CD4-positive, alpha-beta T cell (primary cell): ENCODE measurements at regions not wholly inside any gene's neighbourhood (a gene's known extent, or its start where the extent isn't known, plus 50 kb on each side); places are given as distances from the start of the nearest gene placed in this dataset.

Source experiments
- ATAC-seq: fragments of 200-7000 bp; cut with Tn5 transposase; one replicate; pipeline ENCODE4 v1.10.0; 2022; ENCODE audit warnings: mild to moderate bottlenecking; ENCODE audit not compliant: poor library complexity
- CTCF ChIA-PET: fragments of 350-600 bp; sonication (Branson Sonifier 250); formaldehyde crosslinking; loops from one replicate; lab custom pipeline; 2021; ENCODE audit warnings: antibody characterized with exemption, inconsistent platforms; lab: Charles Lee
- POLR2A ChIA-PET: fragments of 350-600 bp; sonication (Branson Sonifier 250); formaldehyde crosslinking; loops from one replicate; lab custom pipeline; 2021; ENCODE audit warnings: antibody characterized with exemption, inconsistent platforms; lab: Charles Lee
- DNase-seq, 14 experiments: peaks; one replicate each; pipeline ENCODE4 v3.0.0-alpha.2; 2013 to 2020; ENCODE audit warnings: mixed read lengths in 2 of 14
- H3K27ac ChIP-seq, 2 donors: one replicate each; pipeline versions ENCODE4 v1.5.1 to v1.7.0; 2013; ENCODE audit warnings: low read length in 2 of 2, low read depth in 1 of 2, mild to moderate bottlenecking in 1 of 2
- H3K27me3 ChIP-seq, 2 experiments: 1 replicate in 1 of 2; 2 replicates in 1 of 2; pipeline versions ENCODE4 v1.6.1 to v1.7.0; 2013; ENCODE audit warnings: low read length in 2 of 2, control low read depth in 1 of 2, mild to moderate bottlenecking in 1 of 2, moderate library complexity in 1 of 2; ENCODE audit not compliant: insufficient read depth in 2 of 2, control insufficient read depth in 1 of 2
- H3K36me3 ChIP-seq: one replicate; pipeline ENCODE4 v1.6.1; 2013; ENCODE audit warnings: low read length, control low read depth; ENCODE audit not compliant: insufficient read depth
- H3K4me1 ChIP-seq: one replicate; pipeline ENCODE4 v1.6.1; 2013; ENCODE audit warnings: low read length, control low read depth; ENCODE audit not compliant: insufficient read depth
- H3K4me3 ChIP-seq: one replicate; pipeline ENCODE4 v1.5.1; 2013; ENCODE audit warnings: mild to moderate bottlenecking, low read length, moderate library complexity
- H3K9me3 ChIP-seq, 2 experiments: 1 replicate in 1 of 2; 2 replicates in 1 of 2; pipeline versions ENCODE4 v1.6.1 to v1.7.0; 2013; ENCODE audit warnings: low read length in 2 of 2, mild to moderate bottlenecking in 2 of 2, control low read depth in 1 of 2, moderate library complexity in 1 of 2; ENCODE audit not compliant: control insufficient read depth in 1 of 2, insufficient read depth in 1 of 2
- H3K27ac Mint-ChIP-seq: one replicate; pipeline ENCODE4 v1.8.0; 2020; ENCODE audit warnings: mixed read lengths
- H3K27me3 Mint-ChIP-seq: one replicate; pipeline ENCODE4 v1.8.0; 2021; ENCODE audit warnings: mixed read lengths
- H3K36me3 Mint-ChIP-seq: one replicate; pipeline ENCODE4 v1.8.0; 2021; ENCODE audit warnings: low read depth, mixed read lengths
- H3K4me1 Mint-ChIP-seq: one replicate; pipeline ENCODE4 v1.8.0; 2021; ENCODE audit warnings: low read depth, mixed read lengths
- H3K4me3 Mint-ChIP-seq: one replicate; pipeline ENCODE4 v1.8.0; 2020; ENCODE audit warnings: mild to moderate bottlenecking, mixed read lengths
- H3K9me3 Mint-ChIP-seq: one replicate; pipeline ENCODE4 v1.8.0; 2020; ENCODE audit warnings: mixed read lengths
- intact Hi-C, 2 experiments: fragments of 100-400 bp; cut with DNase I in 1 of 2; cut with micrococcal nuclease in 1 of 2; formaldehyde crosslinking; loops; one replicate each; pipeline versions ENCODE4 v1.15.1 to v1.9.0; 2023 to 2025; cut with DNase I, micrococcal nuclease
- TF ChIP-seq, protein P1 (sequence below): fragments of 200-600 bp; IDR thresholded peaks from one replicate; pipeline ENCODE4 v1.8.0; 2022; ENCODE audit warnings: antibody characterized with exemption, mild to moderate bottlenecking

DNA sequence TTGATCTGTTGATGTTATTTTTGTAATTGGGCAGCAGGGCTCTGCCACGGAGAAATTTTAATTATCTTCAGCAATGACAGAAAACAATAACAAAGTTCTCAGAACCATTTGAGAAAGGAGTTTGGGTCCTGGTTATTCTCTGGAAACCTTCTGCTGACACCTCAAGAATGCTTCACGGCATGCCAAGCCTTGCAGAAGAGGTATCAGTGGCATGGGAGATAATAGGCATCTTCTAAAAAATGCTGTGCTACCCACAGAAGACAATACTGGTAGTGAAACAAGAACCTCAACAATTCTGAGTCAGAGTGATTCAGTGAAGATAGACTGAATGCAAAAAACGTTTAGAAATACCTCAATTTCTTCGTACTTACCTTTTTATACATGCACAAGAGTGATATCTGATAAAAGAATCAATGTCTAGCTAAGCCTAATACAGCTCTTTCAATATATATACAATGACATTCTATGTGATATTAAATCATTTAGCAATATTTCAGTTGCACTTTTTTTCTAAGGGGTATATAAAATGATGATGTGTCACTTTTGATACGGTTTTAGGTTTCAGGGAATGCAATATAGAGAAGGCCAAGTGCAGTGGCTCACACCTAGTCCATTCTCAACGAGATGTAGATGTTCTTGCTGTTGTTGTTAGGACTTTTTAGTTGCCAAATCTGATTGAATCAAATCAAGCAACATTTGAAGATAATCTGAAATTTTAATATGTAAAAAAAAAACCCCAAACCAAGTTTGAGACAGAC is 110.4 kb upstream of the COL21A1 start:
- ATAC-seq, result no peak
- Histone ChIP-seq H3K9me3 (no peaks in the 10 kb centered on the region), H3K36me3 (no peaks in the 10 kb centered on the region), H3K4me1 (no peaks in the 10 kb centered on the region), H3K4me3 (no peak overlapping the region), H3K27me3 (no peaks in the 10 kb centered on the region), H3K27ac (no peak overlapping the region)
- H3K36me3 Mint-ChIP-seq, result no peaks in the 10 kb centered on the region
- DNase-seq, result no peak
- H3K27me3 Mint-ChIP-seq, result no peaks in the 10 kb centered on the region
- no peaks in the 10 kb centered on the region for H3K9me3 Mint-ChIP-seq
- no peak overlapping the region for H3K27ac Mint-ChIP-seq
- ChIA-PET CTCF (no interaction called here), POLR2A (no interaction called here)
- H3K4me1 Mint-ChIP-seq, result no peaks in the 10 kb centered on the region
- H3K4me3 Mint-ChIP-seq, result no peak overlapping the region
- intact Hi-C loops, result loop anchor here (2.0 to 5.0 kb wide), 5 partner anchors 213 to 960 kb away; partner anchors contain the start of gene PRIM2 (in 2 of the 2)
- TF ChIP-seq, protein P1, sequence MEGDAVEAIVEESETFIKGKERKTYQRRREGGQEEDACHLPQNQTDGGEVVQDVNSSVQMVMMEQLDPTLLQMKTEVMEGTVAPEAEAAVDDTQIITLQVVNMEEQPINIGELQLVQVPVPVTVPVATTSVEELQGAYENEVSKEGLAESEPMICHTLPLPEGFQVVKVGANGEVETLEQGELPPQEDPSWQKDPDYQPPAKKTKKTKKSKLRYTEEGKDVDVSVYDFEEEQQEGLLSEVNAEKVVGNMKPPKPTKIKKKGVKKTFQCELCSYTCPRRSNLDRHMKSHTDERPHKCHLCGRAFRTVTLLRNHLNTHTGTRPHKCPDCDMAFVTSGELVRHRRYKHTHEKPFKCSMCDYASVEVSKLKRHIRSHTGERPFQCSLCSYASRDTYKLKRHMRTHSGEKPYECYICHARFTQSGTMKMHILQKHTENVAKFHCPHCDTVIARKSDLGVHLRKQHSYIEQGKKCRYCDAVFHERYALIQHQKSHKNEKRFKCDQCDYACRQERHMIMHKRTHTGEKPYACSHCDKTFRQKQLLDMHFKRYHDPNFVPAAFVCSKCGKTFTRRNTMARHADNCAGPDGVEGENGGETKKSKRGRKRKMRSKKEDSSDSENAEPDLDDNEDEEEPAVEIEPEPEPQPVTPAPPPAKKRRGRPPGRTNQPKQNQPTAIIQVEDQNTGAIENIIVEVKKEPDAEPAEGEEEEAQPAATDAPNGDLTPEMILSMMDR, result no peak

DNA sequence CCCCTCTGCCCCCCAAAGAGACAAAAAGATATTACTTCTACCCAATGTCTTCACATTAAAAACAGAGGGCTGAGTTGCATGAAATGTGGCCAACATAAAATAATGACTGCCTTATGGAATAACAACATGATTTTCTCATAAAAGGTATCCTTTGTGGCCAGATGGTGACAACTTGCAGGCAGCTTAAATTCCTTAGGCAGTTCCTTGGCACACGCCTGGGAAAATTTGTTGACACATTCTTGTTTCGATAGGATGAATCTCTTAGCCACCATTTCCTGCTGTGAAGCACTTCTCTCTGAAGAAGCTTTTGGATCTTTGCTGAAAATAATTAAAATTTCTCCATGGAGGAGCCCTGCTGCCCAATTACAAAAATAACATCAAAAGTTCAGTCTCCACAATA is 109.0 kb upstream of the COL21A1 start:
- no peaks in the 10 kb centered on the region for H3K4me1 ChIP-seq
- H3K4me3 ChIP-seq, result no peak overlapping the region
- no peak overlapping the region for H3K27ac ChIP-seq
- intact Hi-C loops, result loop anchor here (5.0 kb wide), 2 partner anchors 346 to 961 kb away; partner anchors contain the start of gene PRIM2 (in 1 of the 2)
- H3K27me3 ChIP-seq, result no peaks in the 10 kb centered on the region
- DNase-seq, result no peak
- no peaks in the 10 kb centered on the region for H3K27me3 Mint-ChIP-seq
- ATAC-seq, result no peak
- H3K9me3 ChIP-seq, result no peaks in the 10 kb centered on the region
- H3K4me1 Mint-ChIP-seq, result no peaks in the 10 kb centered on the region
- no peaks in the 10 kb centered on the region for H3K36me3 ChIP-seq
- ChIA-PET CTCF (no interaction called here), POLR2A (no interaction called here)
- no peak overlapping the region for H3K4me3 Mint-ChIP-seq
- TF ChIP-seq, protein P1, result no peak
- no peaks in the 10 kb centered on the region for H3K9me3 Mint-ChIP-seq
- no peaks in the 10 kb centered on the region for H3K36me3 Mint-ChIP-seq
- H3K27ac Mint-ChIP-seq, result no peak overlapping the region

DNA sequence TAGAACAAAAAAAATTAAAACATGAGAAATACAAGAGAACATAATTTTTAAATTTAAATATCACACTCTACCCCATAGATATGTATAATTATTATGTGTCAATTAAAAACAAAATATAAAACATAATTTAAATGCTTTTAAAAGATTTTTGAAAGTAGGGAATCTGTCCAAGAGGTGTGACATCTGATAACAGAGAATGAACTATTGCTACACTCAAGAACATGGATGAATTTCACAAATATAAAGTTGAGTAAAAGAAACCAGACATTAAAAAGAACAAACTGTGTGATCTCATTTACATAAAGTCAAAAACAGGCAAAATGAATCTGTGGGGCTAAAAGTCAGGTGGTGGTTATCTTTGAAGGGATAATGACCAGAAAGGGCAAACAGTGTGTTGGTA is 106.5 kb upstream of the COL21A1 start:
- POLR2A ChIA-PET, result no interaction called here
- ATAC-seq (no peak), DNase-seq (no peak)
- H3K27ac Mint-ChIP-seq, result no peak overlapping the region
- Histone ChIP-seq H3K4me3 (no peak overlapping the region), H3K27ac (no peak overlapping the region), H3K36me3 (no peaks in the 10 kb centered on the region), H3K4me1 (no peaks in the 10 kb centered on the region), H3K27me3 (no peaks in the 10 kb centered on the region), H3K9me3 (no peaks in the 10 kb centered on the region)
- H3K9me3 Mint-ChIP-seq, result no peaks in the 10 kb centered on the region
- no peaks in the 10 kb centered on the region for H3K4me1 Mint-ChIP-seq
- no peak overlapping the region for H3K4me3 Mint-ChIP-seq
- H3K27me3 Mint-ChIP-seq, result peaks cover 7% of the 10 kb centered on the region
- TF ChIP-seq, protein P1, result no peak
- intact Hi-C loops, result no loop called here
- CTCF ChIA-PET, result no interaction called here
- no peaks in the 10 kb centered on the region for H3K36me3 Mint-ChIP-seq
